ENCODE measurements at regions not wholly inside any gene's neighbourhood (a gene's known extent, or its start where the extent isn't known, plus 50 kb on each side); places are given as distances from the start of the nearest gene placed in this dataset.

- TF ChIP-seq, protein P1, sequence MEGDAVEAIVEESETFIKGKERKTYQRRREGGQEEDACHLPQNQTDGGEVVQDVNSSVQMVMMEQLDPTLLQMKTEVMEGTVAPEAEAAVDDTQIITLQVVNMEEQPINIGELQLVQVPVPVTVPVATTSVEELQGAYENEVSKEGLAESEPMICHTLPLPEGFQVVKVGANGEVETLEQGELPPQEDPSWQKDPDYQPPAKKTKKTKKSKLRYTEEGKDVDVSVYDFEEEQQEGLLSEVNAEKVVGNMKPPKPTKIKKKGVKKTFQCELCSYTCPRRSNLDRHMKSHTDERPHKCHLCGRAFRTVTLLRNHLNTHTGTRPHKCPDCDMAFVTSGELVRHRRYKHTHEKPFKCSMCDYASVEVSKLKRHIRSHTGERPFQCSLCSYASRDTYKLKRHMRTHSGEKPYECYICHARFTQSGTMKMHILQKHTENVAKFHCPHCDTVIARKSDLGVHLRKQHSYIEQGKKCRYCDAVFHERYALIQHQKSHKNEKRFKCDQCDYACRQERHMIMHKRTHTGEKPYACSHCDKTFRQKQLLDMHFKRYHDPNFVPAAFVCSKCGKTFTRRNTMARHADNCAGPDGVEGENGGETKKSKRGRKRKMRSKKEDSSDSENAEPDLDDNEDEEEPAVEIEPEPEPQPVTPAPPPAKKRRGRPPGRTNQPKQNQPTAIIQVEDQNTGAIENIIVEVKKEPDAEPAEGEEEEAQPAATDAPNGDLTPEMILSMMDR (IDR thresholded peaks at IDR 0.05; ENCODE audit: low read depth, low read length, missing input control) = no peak
- TF ChIP-seq ATF3 (IDR thresholded peaks at IDR 0.05) (no peak), MAX (IDR thresholded peaks at IDR 0.05) (no peak), HNF4A (conservative IDR thresholded peaks at IDR 0.05) (no peak), SP1 (IDR thresholded peaks at IDR 0.05) (no peak), GABPA (IDR thresholded peaks at IDR 0.05 in 1 of 2, conservative IDR thresholded peaks at IDR 0.05 in 1 of 2) (no peak), FOXA1 (IDR thresholded peaks at IDR 0.05) (no peak), REST (IDR thresholded peaks at IDR 0.05) (no peak), TAF1 (conservative IDR thresholded peaks at IDR 0.05) (no peak), RAD21 (IDR thresholded peaks at IDR 0.05) (no peak), JUND (IDR thresholded peaks at IDR 0.05) (no peak), YY1 (IDR thresholded peaks at IDR 0.05) (no peak), RXRA (IDR thresholded peaks at IDR 0.05) (no peak)
- TF ChIP-seq, protein P2, sequence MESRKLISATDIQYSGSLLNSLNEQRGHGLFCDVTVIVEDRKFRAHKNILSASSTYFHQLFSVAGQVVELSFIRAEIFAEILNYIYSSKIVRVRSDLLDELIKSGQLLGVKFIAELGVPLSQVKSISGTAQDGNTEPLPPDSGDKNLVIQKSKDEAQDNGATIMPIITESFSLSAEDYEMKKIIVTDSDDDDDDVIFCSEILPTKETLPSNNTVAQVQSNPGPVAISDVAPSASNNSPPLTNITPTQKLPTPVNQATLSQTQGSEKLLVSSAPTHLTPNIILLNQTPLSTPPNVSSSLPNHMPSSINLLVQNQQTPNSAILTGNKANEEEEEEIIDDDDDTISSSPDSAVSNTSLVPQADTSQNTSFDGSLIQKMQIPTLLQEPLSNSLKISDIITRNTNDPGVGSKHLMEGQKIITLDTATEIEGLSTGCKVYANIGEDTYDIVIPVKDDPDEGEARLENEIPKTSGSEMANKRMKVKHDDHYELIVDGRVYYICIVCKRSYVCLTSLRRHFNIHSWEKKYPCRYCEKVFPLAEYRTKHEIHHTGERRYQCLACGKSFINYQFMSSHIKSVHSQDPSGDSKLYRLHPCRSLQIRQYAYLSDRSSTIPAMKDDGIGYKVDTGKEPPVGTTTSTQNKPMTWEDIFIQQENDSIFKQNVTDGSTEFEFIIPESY (IDR thresholded peaks at IDR 0.05) = no peak
Observed at GRCh38 chr18:46402945-46403344, 254.1 kb downstream of the LOXHD1 start.

All from liver (tissue), 3 donors.